Adrenal gland (tissue), 5 donors: ENCODE measurements at regions not wholly inside any gene's neighbourhood (a gene's known extent, or its start where the extent isn't known, plus 50 kb on each side); places are given as distances from the start of the nearest gene placed in this dataset.

Source experiments
- CTCF ChIP-seq, 6 experiments: fragments of 450-650 bp in 4 of 6; fragments of 200-600 bp in 2 of 6; sonication (generic) in 1 of 6; IDR thresholded peaks; 1 replicate in 5 of 6; 2 replicates in 1 of 6; pipeline versions ENCODE4 v1.5.1 to v1.8.0; 2016 to 2021; ENCODE audit warnings: antibody characterized with exemption in 6 of 6, mild to moderate bottlenecking in 2 of 6, moderate library complexity in 1 of 6
- POLR2A ChIP-seq, 2 donors: fragments of 450-650 bp; IDR thresholded peaks; one replicate each; pipeline ENCODE4 v1.6.1; 2017; ENCODE audit warnings: antibody characterized with exemption in 2 of 2, mild to moderate bottlenecking in 2 of 2, moderate library complexity in 1 of 2
- donor health status: DM: no; HTN: no; CAD: no.

- TF ChIP-seq CTCF (IDR thresholded peaks at IDR 0.05), result no peak
- no peak for TF ChIP-seq POLR2A (IDR thresholded peaks at IDR 0.05)
Measured at GRCh38 chr12:114038962-114039361, 72.8 kb upstream of the RBM19 start.
